Hepatocyte (in vitro differentiated cells): ENCODE measurements at regions not wholly inside any gene's neighbourhood (a gene's known extent, or its start where the extent isn't known, plus 50 kb on each side); places are given as distances from the start of the nearest gene placed in this dataset.

ENCODE experiments used
- DNase-seq: peaks from one replicate; pipeline ENCODE4 v3.0.0-alpha.2; 2016; ENCODE audit warnings: low spot score
- H2AFZ ChIP-seq: fragments of 200-600 bp; sonication (generic); 2 replicates; pipeline ENCODE4 v1.6.0; 2016; ENCODE audit warnings: antibody characterized with exemption, mild to moderate bottlenecking
- H3K27ac ChIP-seq: fragments of 200-600 bp; sonication (generic); 2 replicates; pipeline ENCODE4 v1.5.1; 2016; ENCODE audit warnings: mild to moderate bottlenecking
- H3K27me3 ChIP-seq: fragments of 200-600 bp; sonication (generic); 2 replicates; pipeline ENCODE4 v1.6.1; 2016
- H3K36me3 ChIP-seq: fragments of 200-600 bp; sonication (generic); replicated peaks from 2 replicates; pipeline ENCODE4 v1.5.1; 2016; ENCODE audit warnings: low read depth; ENCODE audit not compliant: insufficient read depth
- H3K4me1 ChIP-seq: fragments of 200-600 bp; sonication (generic); 2 replicates; pipeline ENCODE4 v1.5.1; 2016; ENCODE audit warnings: mild to moderate bottlenecking, moderate library complexity; ENCODE audit not compliant: insufficient read depth
- H3K4me2 ChIP-seq: fragments of 200-600 bp; sonication (generic); 2 replicates; pipeline ENCODE4 v1.6.0; 2016
- H3K4me3 ChIP-seq: fragments of 200-600 bp; sonication (generic); 2 replicates; pipeline ENCODE4 v1.5.1; 2016; ENCODE audit warnings: mild to moderate bottlenecking
- H3K79me2 ChIP-seq: fragments of 200-600 bp; sonication (generic); 2 replicates; pipeline ENCODE4 v1.6.0; 2017; ENCODE audit warnings: mild to moderate bottlenecking
- H3K9me2 ChIP-seq: fragments of 200-600 bp; sonication (generic); replicated peaks from 2 replicates; pipeline ENCODE4 v1.6.0; 2017; ENCODE audit warnings: mild to moderate bottlenecking; ENCODE audit not compliant: insufficient read depth
- H3K9me3 ChIP-seq: fragments of 200-600 bp; sonication (generic); 2 replicates; pipeline ENCODE4 v1.5.1; 2016; ENCODE audit warnings: low read depth, mild to moderate bottlenecking
- H4K20me1 ChIP-seq: fragments of 200-600 bp; sonication (generic); 2 replicates; pipeline ENCODE4 v1.6.0; 2016; ENCODE audit warnings: mild to moderate bottlenecking; ENCODE audit not compliant: insufficient read depth, poor library complexity, severe bottlenecking
- CTCF ChIP-seq: fragments of 200-600 bp; sonication (generic); IDR thresholded peaks from 2 replicates; pipeline ENCODE4 v1.5.1; 2016; ENCODE audit warnings: antibody characterized with exemption, mild to moderate bottlenecking; ENCODE audit not compliant: poor library complexity
- EZH2 ChIP-seq: fragments of 200-600 bp; sonication (generic); IDR thresholded peaks from 2 replicates; pipeline ENCODE4 v1.6.1; 2016; ENCODE audit warnings: antibody characterized with exemption, mild to moderate bottlenecking, borderline replicate concordance
- EZH2phosphoT487 ChIP-seq: fragments of 200-600 bp; sonication (generic); IDR thresholded peaks from one replicate; pipeline ENCODE4 v1.6.1; 2018; ENCODE audit warnings: antibody characterized with exemption, mild to moderate bottlenecking, low read depth, moderate library complexity; ENCODE audit not compliant: unreplicated experiment, severe bottlenecking
- WGBS: methylation state at CpG from one replicate; pipeline ENCODE4 v1.1.6; 2016; ENCODE audit warnings: low lambda C conversion rate; ENCODE audit errors: missing lambda C conversion rate; 5-methylcytosine and 5-hydroxymethylcytosine counted together

GRCh38 chr7:54397836-54398612, 144.2 kb upstream of the VSTM2A start:
- H3K36me3 ChIP-seq, result no peaks in the 10 kb centered on the region
- H3K4me1 ChIP-seq, result no peaks in the 10 kb centered on the region
- H3K27ac ChIP-seq, result no peak overlapping the region
- no peaks in the 10 kb centered on the region for H3K9me2 ChIP-seq
- no peaks in the 10 kb centered on the region for H3K79me2 ChIP-seq
- H3K9me3 ChIP-seq, result no peaks in the 10 kb centered on the region
- TF ChIP-seq CTCF (no peak), EZH2 (no peak), EZH2phosphoT487 (no peak)
- WGBS, result 89% methylated on average over 6 of the region's 6 CpGs
- H4K20me1 ChIP-seq, result no peaks in the 10 kb centered on the region
- no peaks in the 10 kb centered on the region for H3K27me3 ChIP-seq
- no peak overlapping the region for H2AFZ ChIP-seq
- no peak overlapping the region for H3K4me3 ChIP-seq
- no peak for DNase-seq
- H3K4me2 ChIP-seq, result no peak overlapping the region

- H4K20me1 ChIP-seq, result no peaks in the 10 kb centered on the region
- 79% methylated on average over 5 of the region's 5 CpGs for WGBS
- H3K4me1 ChIP-seq, result no peaks in the 10 kb centered on the region
- no peak overlapping the region for H3K4me2 ChIP-seq
- H3K79me2 ChIP-seq, result no peaks in the 10 kb centered on the region
- H2AFZ ChIP-seq, result no peak overlapping the region
- TF ChIP-seq CTCF, result no peak
- TF ChIP-seq EZH2, result no peak
- TF ChIP-seq EZH2phosphoT487, result no peak
- H3K4me3 ChIP-seq, result no peak overlapping the region
- no peaks in the 10 kb centered on the region for H3K9me3 ChIP-seq
- no peaks in the 10 kb centered on the region for H3K27me3 ChIP-seq
- H3K9me2 ChIP-seq, result no peaks in the 10 kb centered on the region
- H3K27ac ChIP-seq, result no peak overlapping the region
- no peaks in the 10 kb centered on the region for H3K36me3 ChIP-seq
- DNase-seq, result no peak
Observed at GRCh38 chr7:54398863-54399262, 143.3 kb upstream of the VSTM2A start.

GRCh38 chr7:54409917-54410316, 132.3 kb upstream of the VSTM2A start:
- no peak overlapping the region for H3K4me2 ChIP-seq
- H3K9me2 ChIP-seq, result no peaks in the 10 kb centered on the region
- 75% methylated on average over 3 of the region's 3 CpGs for WGBS
- no peaks in the 10 kb centered on the region for H3K9me3 ChIP-seq
- H3K79me2 ChIP-seq, result no peaks in the 10 kb centered on the region
- no peaks in the 10 kb centered on the region for H3K27me3 ChIP-seq
- no peak overlapping the region for H3K27ac ChIP-seq
- no peaks in the 10 kb centered on the region for H3K36me3 ChIP-seq
- no peak overlapping the region for H2AFZ ChIP-seq
- TF ChIP-seq CTCF, result no peak
- no peak for TF ChIP-seq EZH2
- no peak for TF ChIP-seq EZH2phosphoT487
- H3K4me3 ChIP-seq, result no peak overlapping the region
- no peak for DNase-seq
- no peaks in the 10 kb centered on the region for H3K4me1 ChIP-seq
- no peaks in the 10 kb centered on the region for H4K20me1 ChIP-seq
